Umbilical cord (tissue), 1 donor: ENCODE measurements at regions not wholly inside any gene's neighbourhood (a gene's known extent, or its start where the extent isn't known, plus 50 kb on each side); places are given as distances from the start of the nearest gene placed in this dataset.
A peak's percentile ranks its signal among the peaks of the same experiment; 100 is the strongest.

Experiments
- DNase-seq: peaks from one replicate; pipeline ENCODE4 v3.0.0-alpha.2; 2015; ENCODE audit warnings: low spot score

DNA sequence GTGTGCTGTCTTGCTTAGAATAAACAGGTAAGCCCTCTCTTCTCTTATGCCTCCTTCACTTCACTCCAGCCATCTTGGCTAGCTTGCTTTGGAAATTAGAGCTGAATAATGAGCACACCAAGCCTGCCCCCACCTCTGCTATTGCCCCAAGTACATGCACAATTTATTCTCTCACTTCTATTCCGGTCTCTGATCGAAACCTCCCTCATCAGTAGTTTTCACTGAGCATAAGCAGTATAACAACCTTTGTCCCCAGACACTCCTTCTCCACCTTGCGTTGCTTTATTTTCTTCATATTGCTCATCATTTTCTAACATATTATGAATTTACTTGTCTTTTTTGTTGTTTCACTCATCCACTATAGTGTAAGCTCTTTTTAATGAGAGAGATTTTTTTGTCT, 253.4 kb downstream of the GXYLT1 start:
- DNase-seq = no peak

- DNase-seq = no peak
Observed at GRCh38 chr12:41888285-41888684, 256.4 kb downstream of the GXYLT1 start.

GRCh38 chr12:41881891-41882805, 262.5 kb downstream of the GXYLT1 start:
- no peak for DNase-seq

DNA sequence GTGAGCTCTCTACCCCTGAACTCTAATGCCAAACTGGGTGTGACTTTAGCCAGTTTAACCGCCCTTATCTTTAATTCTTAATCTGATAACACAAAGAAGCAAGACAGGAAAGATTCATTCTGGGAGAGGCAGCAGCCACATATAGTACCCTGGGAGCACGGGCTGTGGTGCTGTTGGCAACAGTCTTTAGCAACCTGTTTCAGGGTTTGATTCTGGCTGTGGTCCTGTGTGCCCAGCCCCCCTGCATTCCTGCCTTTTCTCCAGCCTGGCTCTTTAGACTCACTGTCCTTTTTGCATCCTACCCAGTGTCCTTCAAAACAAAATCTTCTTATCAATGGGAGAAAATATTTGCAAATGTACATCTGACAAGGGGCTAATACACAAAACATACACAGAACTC, 275.2 kb downstream of the GXYLT1 start:
- DNase-seq = no peak

- DNase-seq = no peak
Observed at GRCh38 chr12:41866878-41867430, 277.7 kb downstream of the GXYLT1 start.

DNA sequence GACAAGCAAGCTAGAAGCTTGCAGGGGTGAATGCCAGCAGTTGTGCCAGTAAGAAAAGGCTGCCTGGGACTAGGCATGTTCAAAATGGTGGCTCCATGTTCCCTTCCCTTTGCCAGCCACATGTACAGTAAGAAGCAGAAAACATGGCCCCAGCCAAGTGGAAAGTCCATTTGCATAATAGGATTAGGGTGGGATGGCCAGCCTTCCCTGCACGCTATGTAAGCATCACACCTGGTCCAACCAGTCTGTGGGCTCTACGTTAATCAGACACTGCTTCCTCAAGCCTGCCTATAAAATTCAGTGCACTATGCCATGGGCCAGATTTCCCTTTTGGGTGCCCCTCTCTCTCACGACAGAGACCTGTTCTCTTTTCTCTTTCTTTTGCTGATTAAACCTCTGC, 288.4 kb downstream of the GXYLT1 start:
- no peak for DNase-seq

DNA sequence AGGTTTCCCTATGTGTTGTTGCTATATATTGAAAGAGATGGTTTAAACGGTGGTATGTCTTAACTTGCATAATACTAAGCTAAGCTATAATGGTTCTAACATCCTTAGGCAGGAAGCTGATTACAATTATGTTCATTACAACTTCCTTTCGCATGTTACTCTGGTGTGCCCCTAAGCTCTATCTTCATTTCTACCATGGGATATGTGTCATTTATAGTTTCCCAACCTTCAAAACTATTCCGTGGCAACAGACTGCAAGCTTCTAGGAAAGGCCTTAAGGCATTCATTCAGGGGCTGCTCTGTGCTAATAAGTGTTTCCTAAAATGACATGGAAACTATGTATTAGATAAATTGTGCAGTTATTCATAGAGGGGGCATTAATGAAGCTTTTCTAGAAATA, 294.6 kb downstream of the GXYLT1 start:
- no peak for DNase-seq

- DNase-seq = no peak
Observed at GRCh38 chr12:41846718-41847117, 298.0 kb downstream of the GXYLT1 start.

- no peak for DNase-seq
Observed at GRCh38 chr12:41836416-41836815, 308.3 kb downstream of the GXYLT1 start.

- DNase-seq = no peak
Observed at GRCh38 chr12:41835556-41835955, 309.1 kb downstream of the GXYLT1 start.

GRCh38 chr12:41819948-41820347, 324.7 kb downstream of the GXYLT1 start:
- no peak for DNase-seq

DNA sequence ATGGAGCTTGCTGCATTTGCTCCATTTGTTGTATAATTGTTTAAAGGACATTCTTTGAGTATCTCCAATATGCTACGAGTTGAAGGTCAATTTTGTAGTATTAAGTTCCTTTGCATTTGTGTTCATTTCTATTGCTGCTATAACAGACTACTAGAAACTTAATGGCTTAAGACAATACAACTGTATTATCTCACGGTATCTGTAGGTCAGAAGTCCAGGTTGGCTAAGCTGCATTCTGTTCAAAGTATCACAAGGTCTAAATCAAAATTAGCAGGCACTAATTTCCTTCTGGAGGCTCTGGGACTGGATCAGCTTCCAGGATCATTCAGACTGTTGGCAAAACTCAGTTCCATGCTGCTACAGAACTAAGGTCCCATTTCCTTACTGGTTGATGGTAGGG, 340.6 kb downstream of the GXYLT1 start:
- no peak for DNase-seq

DNA sequence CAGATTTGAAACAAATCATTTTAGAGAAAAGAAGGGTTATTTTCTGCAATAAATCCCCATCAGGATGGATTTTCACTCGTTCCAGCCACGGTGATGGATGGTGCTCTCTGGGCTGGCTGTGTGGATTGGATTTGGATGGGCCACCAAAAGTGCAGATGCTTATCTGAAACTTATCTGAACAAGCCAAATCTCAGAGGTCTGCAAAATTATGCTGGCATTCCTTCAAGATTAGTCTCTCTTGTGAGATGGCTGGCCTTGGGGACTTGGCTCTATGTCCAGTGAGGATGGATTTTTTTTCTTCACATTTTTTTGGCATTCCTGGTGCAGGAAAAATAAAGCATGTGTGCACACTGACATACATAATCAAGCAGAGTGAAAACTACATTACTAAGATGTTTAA, 341.9 kb downstream of the GXYLT1 start:
- DNase-seq = peak; percentile 83

- DNase-seq = no peak
Observed at GRCh38 chr12:41801261-41801660, 343.4 kb downstream of the GXYLT1 start.

- no peak for DNase-seq
Observed at GRCh38 chr12:41799671-41800070, 345.0 kb downstream of the GXYLT1 start.

- no peak for DNase-seq
Observed at GRCh38 chr12:41795910-41796309, 348.8 kb downstream of the GXYLT1 start.

DNA sequence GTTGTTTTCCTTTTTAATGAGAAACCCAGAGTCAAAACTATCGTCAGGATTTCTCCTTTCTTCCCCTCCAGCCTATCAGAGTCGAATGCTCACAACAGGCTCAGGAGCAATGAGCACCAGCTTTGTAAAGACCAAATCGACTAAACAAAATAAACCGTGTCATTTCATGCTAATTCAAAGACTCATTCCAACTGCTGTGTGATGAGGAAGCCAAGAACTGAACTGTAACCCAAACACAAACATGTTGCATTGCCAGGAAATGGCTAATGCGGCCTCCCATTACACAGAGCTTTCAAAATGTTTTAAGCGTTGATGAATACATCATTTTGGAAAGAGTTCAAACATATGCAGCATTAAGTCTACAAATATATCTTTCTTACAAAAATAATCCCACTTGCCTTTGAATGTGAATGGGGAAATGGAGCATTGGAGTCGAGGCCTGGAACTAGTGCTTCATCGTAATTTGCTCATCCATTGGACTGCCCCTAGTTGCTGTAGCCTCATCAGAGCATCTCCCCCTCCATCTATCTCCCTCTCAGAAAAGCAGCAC, 349.5 kb downstream of the GXYLT1 start:
- DNase-seq = peak; percentile 61

- DNase-seq = no peak
Observed at GRCh38 chr12:41794336-41794735, 350.3 kb downstream of the GXYLT1 start.

GRCh38 chr12:41784957-41785356, 359.7 kb downstream of the GXYLT1 start:
- no peak for DNase-seq

- no peak for DNase-seq
Observed at GRCh38 chr12:41778934-41779333, 365.7 kb downstream of the GXYLT1 start.

- DNase-seq = no peak
Observed at GRCh38 chr12:41777064-41777790, 367.4 kb downstream of the GXYLT1 start.

DNA sequence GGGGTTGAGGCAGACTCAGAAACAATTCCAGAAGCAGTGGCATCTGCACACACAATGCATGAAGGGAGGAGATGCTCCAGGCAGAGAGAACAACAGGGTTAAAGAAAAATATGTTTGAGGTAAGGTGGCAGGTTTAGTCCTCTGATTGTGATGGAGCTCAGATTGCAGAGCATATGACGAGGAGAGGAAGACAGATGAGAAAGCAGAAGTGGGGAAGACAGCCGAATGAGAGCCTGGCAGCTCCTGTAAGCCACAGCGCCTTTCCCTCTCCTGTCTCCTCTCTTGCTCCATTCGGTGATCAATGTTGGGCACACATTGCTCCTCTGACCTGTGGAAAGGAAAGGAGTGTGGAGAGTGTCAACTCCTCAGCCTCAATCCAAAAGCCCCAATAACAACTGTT, 372.2 kb downstream of the GXYLT1 start:
- no peak for DNase-seq
